ENCODE measurements at regions not wholly inside any gene's neighbourhood (a gene's known extent, or its start where the extent isn't known, plus 50 kb on each side); places are given as distances from the start of the nearest gene placed in this dataset.

DNA sequence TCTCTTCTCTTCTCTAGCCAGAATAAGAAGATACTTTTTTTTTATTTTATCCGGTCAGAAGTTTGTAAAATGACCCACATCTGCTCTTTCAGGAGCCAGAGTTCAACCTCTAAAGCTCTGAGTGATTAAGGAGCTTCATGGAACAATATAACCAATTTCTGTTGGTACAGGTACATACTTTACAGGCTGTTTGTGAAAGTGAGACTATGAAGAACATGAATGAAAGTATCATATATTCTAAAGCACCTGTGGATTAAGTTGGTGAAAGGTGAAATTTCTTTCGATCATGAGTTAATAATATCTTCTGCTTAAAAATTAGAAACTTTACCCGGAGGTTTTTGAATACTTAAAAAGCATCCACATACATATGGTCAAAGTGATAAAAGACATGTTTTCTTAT lies 65.2 kb downstream of the DMRT2 start:
- POLR2A ChIA-PET, result no interaction called here
- Mint-ChIP-seq H3K4me1 (no peaks in the 10 kb centered on the region), H3K9me3 (no peaks in the 10 kb centered on the region), H3K4me3 (no peak overlapping the region), H3K27ac (no peak overlapping the region), H3K36me3 (ENCODE audit: low read depth) (no peaks in the 10 kb centered on the region), H3K27me3 (no peaks in the 10 kb centered on the region)
- CTCF ChIA-PET, result no interaction called here
- no peak for DNase-seq

- no peak overlapping the region for H3K27ac Mint-ChIP-seq
- H3K27me3 Mint-ChIP-seq, result no peaks in the 10 kb centered on the region
- POLR2A ChIA-PET, result no interaction called here
Observed at GRCh38 chr9:1117439-1117838, 67.3 kb downstream of the DMRT2 start.

GRCh38 chr9:1120500-1121165 lies 70.5 kb downstream of the DMRT2 start:
- DNase-seq, result no peak
- Mint-ChIP-seq H3K27ac (no peak overlapping the region), H3K36me3 (ENCODE audit: low read depth) (no peaks in the 10 kb centered on the region), H3K9me3 (no peaks in the 10 kb centered on the region), H3K4me3 (no peak overlapping the region), H3K4me1 (no peaks in the 10 kb centered on the region), H3K27me3 (no peaks in the 10 kb centered on the region)
- ChIA-PET POLR2A (no interaction called here), CTCF (no interaction called here)

More at GRCh38 chr9:1117439-1117838, 67.3 kb downstream of the DMRT2 start:
- Mint-ChIP-seq H3K4me1 (no peaks in the 10 kb centered on the region), H3K36me3 (ENCODE audit: low read depth) (no peaks in the 10 kb centered on the region), H3K4me3 (no peak overlapping the region), H3K9me3 (no peaks in the 10 kb centered on the region)
- no peak for DNase-seq
- CTCF ChIA-PET, result no interaction called here

- no peaks in the 10 kb centered on the region for H3K4me1 Mint-ChIP-seq
- no peak overlapping the region for H3K4me3 Mint-ChIP-seq
- H3K36me3 Mint-ChIP-seq (ENCODE audit: low read depth), result no peaks in the 10 kb centered on the region
- DNase-seq, result no peak
- H3K27me3 Mint-ChIP-seq, result no peaks in the 10 kb centered on the region
- CTCF ChIA-PET, result no interaction called here
- H3K9me3 Mint-ChIP-seq, result no peaks in the 10 kb centered on the region
- POLR2A ChIA-PET, result no interaction called here
- H3K27ac Mint-ChIP-seq, result no peak overlapping the region
Observed at GRCh38 chr9:1125741-1126140, 75.6 kb downstream of the DMRT2 start.

- POLR2A ChIA-PET, result no interaction called here
- no peaks in the 10 kb centered on the region for H3K9me3 Mint-ChIP-seq
Observed at GRCh38 chr9:1128046-1128445, 77.9 kb downstream of the DMRT2 start.

GRCh38 chr9:1129382-1129781 lies 79.2 kb downstream of the DMRT2 start:
- Mint-ChIP-seq H3K9me3 (no peaks in the 10 kb centered on the region), H3K27me3 (no peaks in the 10 kb centered on the region), H3K36me3 (ENCODE audit: low read depth) (no peaks in the 10 kb centered on the region), H3K4me1 (no peaks in the 10 kb centered on the region), H3K27ac (no peak overlapping the region), H3K4me3 (no peak overlapping the region)
- CTCF ChIA-PET, result no interaction called here
- DNase-seq, result no peak
- POLR2A ChIA-PET, result no interaction called here

More at GRCh38 chr9:1128046-1128445, 77.9 kb downstream of the DMRT2 start:
- H3K4me3 Mint-ChIP-seq, result no peak overlapping the region
- CTCF ChIA-PET, result no interaction called here
- no peaks in the 10 kb centered on the region for H3K27me3 Mint-ChIP-seq
- no peak for DNase-seq
- no peaks in the 10 kb centered on the region for H3K36me3 Mint-ChIP-seq (ENCODE audit: low read depth)
- no peak overlapping the region for H3K27ac Mint-ChIP-seq
- H3K4me1 Mint-ChIP-seq, result no peaks in the 10 kb centered on the region

- DNase-seq, result no peak
- Mint-ChIP-seq H3K27ac (no peak overlapping the region), H3K4me1 (no peaks in the 10 kb centered on the region), H3K36me3 (ENCODE audit: low read depth) (no peaks in the 10 kb centered on the region), H3K9me3 (peaks cover 9% of the 10 kb centered on the region), H3K27me3 (no peaks in the 10 kb centered on the region), H3K4me3 (no peak overlapping the region)
- ChIA-PET CTCF (no interaction called here), POLR2A (no interaction called here)
Observed at GRCh38 chr9:1140057-1140456, 89.9 kb downstream of the DMRT2 start.

- ChIA-PET CTCF (no interaction called here), POLR2A (no interaction called here)
- Mint-ChIP-seq H3K27me3 (no peaks in the 10 kb centered on the region), H3K4me1 (no peaks in the 10 kb centered on the region), H3K36me3 (ENCODE audit: low read depth) (no peaks in the 10 kb centered on the region), H3K4me3 (no peak overlapping the region), H3K27ac (no peak overlapping the region), H3K9me3 (no peaks in the 10 kb centered on the region)
- DNase-seq, result no peak
Observed at GRCh38 chr9:1151691-1152090, 101.5 kb downstream of the DMRT2 start.

GRCh38 chr9:1152171-1152570 lies 102.0 kb downstream of the DMRT2 start:
- no peak for DNase-seq
- H3K36me3 Mint-ChIP-seq (ENCODE audit: low read depth), result no peaks in the 10 kb centered on the region
- CTCF ChIA-PET, result no interaction called here

GRCh38 chr9:1154739-1155138 lies 104.6 kb downstream of the DMRT2 start:
- H3K9me3 Mint-ChIP-seq, result no peaks in the 10 kb centered on the region
- no peaks in the 10 kb centered on the region for H3K4me1 Mint-ChIP-seq
- H3K27ac Mint-ChIP-seq, result no peak overlapping the region
- no peaks in the 10 kb centered on the region for H3K27me3 Mint-ChIP-seq
- H3K4me3 Mint-ChIP-seq, result no peak overlapping the region
- no peaks in the 10 kb centered on the region for H3K36me3 Mint-ChIP-seq (ENCODE audit: low read depth)
- ChIA-PET POLR2A (no interaction called here), CTCF (no interaction called here)
- DNase-seq, result no peak

More at GRCh38 chr9:1152171-1152570, 102.0 kb downstream of the DMRT2 start:
- Mint-ChIP-seq H3K9me3 (no peaks in the 10 kb centered on the region), H3K27ac (no peak overlapping the region), H3K4me1 (no peaks in the 10 kb centered on the region), H3K27me3 (no peaks in the 10 kb centered on the region), H3K4me3 (no peak overlapping the region)
- POLR2A ChIA-PET, result no interaction called here

DNA sequence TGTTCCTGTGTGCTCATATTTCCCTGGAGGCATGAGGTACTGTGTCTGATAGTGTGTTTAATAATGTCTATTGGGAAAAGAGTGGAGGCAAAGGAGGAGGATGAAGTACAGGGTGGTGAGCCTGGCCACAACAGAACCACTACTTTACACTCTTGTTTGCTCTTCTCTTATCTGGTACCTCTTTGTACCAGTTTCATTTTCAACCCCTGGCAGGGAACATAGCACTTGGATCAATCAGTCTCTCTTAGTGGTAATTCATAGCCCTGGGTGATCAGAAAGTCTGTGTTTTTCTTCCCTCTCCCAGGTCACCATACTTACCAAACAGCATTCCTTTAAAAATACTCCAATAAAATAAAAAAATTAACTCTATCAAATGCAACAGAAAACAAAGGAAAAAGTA lies 105.4 kb downstream of the DMRT2 start:
- H3K4me1 Mint-ChIP-seq, result no peaks in the 10 kb centered on the region
- ChIA-PET CTCF (no interaction called here), POLR2A (no interaction called here)
- H3K4me3 Mint-ChIP-seq, result no peak overlapping the region
- no peaks in the 10 kb centered on the region for H3K9me3 Mint-ChIP-seq
- H3K27me3 Mint-ChIP-seq, result no peaks in the 10 kb centered on the region
- no peak for DNase-seq
- no peaks in the 10 kb centered on the region for H3K36me3 Mint-ChIP-seq (ENCODE audit: low read depth)
- H3K27ac Mint-ChIP-seq, result no peak overlapping the region

GRCh38 chr9:1156794-1157550 lies 106.8 kb downstream of the DMRT2 start:
- no peak overlapping the region for H3K4me3 Mint-ChIP-seq
- H3K4me1 Mint-ChIP-seq, result no peaks in the 10 kb centered on the region
- no peaks in the 10 kb centered on the region for H3K9me3 Mint-ChIP-seq
- ChIA-PET CTCF (no interaction called here), POLR2A (no interaction called here)
- no peak overlapping the region for H3K27ac Mint-ChIP-seq
- DNase-seq, result no peak
- H3K27me3 Mint-ChIP-seq, result no peaks in the 10 kb centered on the region
- no peaks in the 10 kb centered on the region for H3K36me3 Mint-ChIP-seq (ENCODE audit: low read depth)

GRCh38 chr9:1157836-1158235 lies 107.7 kb downstream of the DMRT2 start:
- ChIA-PET POLR2A (no interaction called here), CTCF (no interaction called here)
- no peaks in the 10 kb centered on the region for H3K9me3 Mint-ChIP-seq
- no peaks in the 10 kb centered on the region for H3K4me1 Mint-ChIP-seq
- H3K27ac Mint-ChIP-seq, result no peak overlapping the region
- no peak for DNase-seq
- H3K27me3 Mint-ChIP-seq, result no peaks in the 10 kb centered on the region
- H3K36me3 Mint-ChIP-seq (ENCODE audit: low read depth), result no peaks in the 10 kb centered on the region
- no peak overlapping the region for H3K4me3 Mint-ChIP-seq

DNA sequence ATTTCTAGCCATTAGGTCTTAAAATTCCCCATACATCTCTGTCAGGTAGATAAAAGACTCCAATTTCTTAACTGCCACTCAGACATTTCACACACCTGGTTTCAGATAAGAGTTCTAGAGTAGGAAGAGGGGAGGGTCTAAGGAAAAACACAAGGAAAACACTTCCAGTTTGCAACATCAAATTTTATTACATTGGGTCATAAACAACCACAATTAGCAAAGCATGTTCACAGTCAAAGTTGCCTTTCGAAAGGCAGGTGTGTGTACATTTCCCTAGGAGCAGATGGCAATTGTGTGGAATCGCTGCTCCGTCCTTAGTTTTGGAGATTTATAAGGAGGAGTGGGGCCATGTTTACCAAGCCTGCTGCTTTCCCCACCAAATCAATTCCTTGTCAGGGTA lies 120.8 kb downstream of the DMRT2 start:
- no peaks in the 10 kb centered on the region for H3K4me1 Mint-ChIP-seq
- no peaks in the 10 kb centered on the region for H3K36me3 Mint-ChIP-seq (ENCODE audit: low read depth)
- no peaks in the 10 kb centered on the region for H3K9me3 Mint-ChIP-seq
- CTCF ChIA-PET, result interaction anchor here (1.3 kb wide), 1 partner anchor 9 kb away, joined by 3 read pairs; no protein-coding TSS in a partner anchor
- DNase-seq, result no peak
- POLR2A ChIA-PET, result no interaction called here
- no peak overlapping the region for H3K4me3 Mint-ChIP-seq
- H3K27me3 Mint-ChIP-seq, result no peaks in the 10 kb centered on the region
- H3K27ac Mint-ChIP-seq, result no peak overlapping the region

Measured in activated CD4-positive, alpha-beta memory T cell treated with anti-CD3 and anti-CD28 coated beads, Interleukin-2, amount 10 ng/mL, durations not matched to agents 7 days and 5 days (primary cell).